AG08395 (cell line): ENCODE measurements at regions not wholly inside any gene's neighbourhood (a gene's known extent, or its start where the extent isn't known, plus 50 kb on each side); places are given as distances from the start of the nearest gene placed in this dataset.

Experiments used
- DNase-seq: peaks from one replicate; pipeline ENCODE4 v3.0.0; 2012; ENCODE audit warnings: mixed read lengths, low spot score

GRCh38 chr18:78150590-78150989 is 829.0 kb upstream of the SALL3 start:
- DNase-seq, result no peak

DNA sequence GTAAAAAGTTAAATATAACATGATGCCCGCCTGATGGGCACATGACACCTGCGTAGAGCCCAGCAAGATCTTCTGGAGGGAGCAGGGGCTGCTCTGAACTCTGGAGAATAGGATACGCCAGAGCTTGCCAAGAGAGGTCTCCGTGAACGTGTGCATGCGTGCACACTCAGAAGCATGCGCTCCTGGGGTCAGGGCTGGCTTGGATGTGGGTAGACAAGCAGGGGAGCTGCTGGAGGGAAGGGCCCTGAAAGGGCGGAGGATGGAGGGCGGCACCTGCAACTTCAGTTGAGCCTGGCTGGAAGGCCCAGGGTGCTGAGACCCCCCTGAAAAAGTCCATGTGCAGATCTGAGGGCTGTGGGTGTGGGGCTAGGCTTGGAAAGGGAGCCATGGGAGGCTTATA is 828.4 kb upstream of the SALL3 start:
- DNase-seq, result no peak

GRCh38 chr18:78151948-78152725 is 827.5 kb upstream of the SALL3 start:
- DNase-seq, result no peak

DNA sequence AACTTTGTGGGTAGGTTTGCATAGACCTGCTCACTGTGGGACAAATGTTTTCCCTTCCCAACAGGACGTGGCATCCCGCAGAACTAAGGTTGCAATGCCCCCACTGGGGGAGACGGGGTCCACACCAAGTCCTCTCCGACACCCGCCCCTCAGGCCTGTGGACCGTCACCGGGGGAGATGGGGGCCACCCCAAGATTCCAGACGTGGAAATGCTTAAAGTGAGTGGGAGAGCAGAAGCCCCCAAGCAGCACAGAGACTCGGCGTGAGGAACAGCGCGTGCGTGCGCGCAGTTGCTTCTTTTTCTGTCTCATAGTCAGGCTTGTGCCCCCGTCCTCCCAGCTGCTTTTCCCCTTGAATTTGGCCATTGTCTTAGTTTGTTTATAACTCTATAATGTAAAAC is 826.3 kb upstream of the SALL3 start:
- DNase-seq, result no peak

GRCh38 chr18:78154444-78154843 is 825.2 kb upstream of the SALL3 start:
- no peak for DNase-seq

GRCh38 chr18:78154853-78155252 is 824.8 kb upstream of the SALL3 start:
- DNase-seq, result no peak

- DNase-seq, result no peak
Observed at GRCh38 chr18:78156466-78156865, 823.2 kb upstream of the SALL3 start.

GRCh38 chr18:78158943-78159342 is 820.7 kb upstream of the SALL3 start:
- no peak for DNase-seq

DNA sequence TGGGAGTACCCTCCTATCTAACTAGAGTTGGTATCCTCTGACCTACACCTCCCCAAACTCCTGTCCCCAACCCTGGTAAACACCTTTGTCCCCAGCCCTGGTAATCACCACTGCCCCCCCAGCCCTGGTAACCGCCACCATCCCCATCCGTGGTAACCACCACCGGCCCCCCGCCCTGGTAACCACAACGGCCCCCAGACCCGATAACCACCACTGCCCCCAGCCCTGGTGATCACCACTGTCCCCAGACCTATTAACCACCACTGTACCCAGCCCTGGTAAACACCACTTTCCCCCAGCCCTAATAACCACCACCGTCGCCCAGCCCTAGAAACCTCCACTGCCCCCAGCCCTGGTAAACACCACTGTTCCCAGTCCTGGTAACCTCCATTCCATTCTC is 820.2 kb upstream of the SALL3 start:
- no peak for DNase-seq

- DNase-seq, result no peak
Observed at GRCh38 chr18:78160961-78161656, 818.5 kb upstream of the SALL3 start.

DNA sequence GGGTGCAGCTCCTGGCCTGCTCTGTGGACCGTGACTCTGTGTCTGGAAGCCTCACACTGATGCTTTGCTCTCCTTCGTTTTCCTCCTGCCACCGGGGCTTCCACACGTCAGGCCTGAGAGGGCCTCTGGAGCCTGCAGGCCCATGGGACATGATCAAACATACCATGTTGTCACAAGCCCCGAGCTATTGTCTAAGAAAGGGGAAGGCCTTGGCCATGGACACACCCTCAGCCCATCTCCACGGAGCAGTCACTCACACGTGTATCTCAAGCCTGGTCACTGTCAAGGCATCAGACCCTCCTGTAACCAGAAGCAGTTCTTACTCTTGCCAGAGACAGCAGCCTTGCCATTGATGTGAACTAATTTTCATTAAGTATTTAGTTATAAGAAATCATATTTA is 814.1 kb upstream of the SALL3 start:
- no peak for DNase-seq

- no peak for DNase-seq
Observed at GRCh38 chr18:78168526-78168925, 811.1 kb upstream of the SALL3 start.

DNA sequence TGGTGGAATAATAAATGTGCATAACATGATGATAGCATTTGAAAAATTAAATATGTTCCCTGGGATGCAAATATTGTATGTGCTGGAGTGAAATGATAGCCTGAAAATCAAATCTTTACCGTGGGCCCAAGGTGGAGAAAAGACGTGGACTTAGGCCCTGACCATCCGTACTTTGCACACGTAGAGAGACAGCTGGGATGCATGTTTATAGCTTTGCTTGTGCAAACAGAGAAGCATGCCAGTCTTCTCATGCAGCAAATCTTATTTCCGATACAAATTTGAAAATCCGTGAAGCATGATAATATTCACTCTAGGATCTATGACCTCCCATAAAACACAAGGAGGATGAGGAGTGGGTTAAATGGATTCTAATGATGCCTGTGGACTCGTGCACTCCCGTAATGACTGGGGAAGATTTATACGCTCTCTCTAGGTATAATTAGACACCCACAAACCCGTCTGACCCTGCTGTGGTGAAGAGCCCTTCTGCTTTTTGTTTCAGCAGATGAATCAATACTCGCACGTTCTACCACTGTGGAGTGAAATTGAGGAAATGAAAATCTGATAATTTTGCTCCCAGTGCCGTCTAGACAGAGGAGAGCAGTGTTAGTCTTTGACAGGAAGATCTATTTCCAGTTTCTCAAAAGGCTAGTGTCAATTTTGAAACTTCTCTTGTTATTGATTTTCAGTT is 810.3 kb upstream of the SALL3 start:
- no peak for DNase-seq

GRCh38 chr18:78171954-78172353 is 807.7 kb upstream of the SALL3 start:
- DNase-seq, result no peak

DNA sequence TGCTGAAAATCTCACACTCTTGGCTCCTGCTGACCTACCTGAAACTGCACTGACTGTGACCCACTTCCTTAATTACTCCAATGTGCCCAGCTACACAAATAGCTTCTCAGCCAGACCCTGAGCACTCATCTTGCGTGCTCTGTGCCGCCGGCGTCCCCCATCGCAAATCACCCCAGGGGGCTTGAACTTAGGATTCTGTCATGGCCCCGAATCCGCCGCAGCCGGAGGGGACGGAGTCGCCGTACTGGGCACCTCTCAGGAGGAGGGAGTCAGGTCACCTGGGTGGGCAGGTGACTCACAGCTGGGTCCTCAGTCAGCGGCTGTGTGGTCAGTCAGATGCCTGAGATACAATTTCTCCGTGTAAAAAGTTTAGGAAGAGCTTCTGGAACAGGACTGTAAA is 804.9 kb upstream of the SALL3 start:
- no peak for DNase-seq

- no peak for DNase-seq
Observed at GRCh38 chr18:78178812-78179211, 800.8 kb upstream of the SALL3 start.

GRCh38 chr18:78180741-78181140 is 798.9 kb upstream of the SALL3 start:
- no peak for DNase-seq

- DNase-seq, result no peak
Observed at GRCh38 chr18:78183815-78184214, 795.8 kb upstream of the SALL3 start.

GRCh38 chr18:78191276-78191675 is 788.3 kb upstream of the SALL3 start:
- no peak for DNase-seq

- DNase-seq, result no peak
Observed at GRCh38 chr18:78192054-78192453, 787.6 kb upstream of the SALL3 start.

DNA sequence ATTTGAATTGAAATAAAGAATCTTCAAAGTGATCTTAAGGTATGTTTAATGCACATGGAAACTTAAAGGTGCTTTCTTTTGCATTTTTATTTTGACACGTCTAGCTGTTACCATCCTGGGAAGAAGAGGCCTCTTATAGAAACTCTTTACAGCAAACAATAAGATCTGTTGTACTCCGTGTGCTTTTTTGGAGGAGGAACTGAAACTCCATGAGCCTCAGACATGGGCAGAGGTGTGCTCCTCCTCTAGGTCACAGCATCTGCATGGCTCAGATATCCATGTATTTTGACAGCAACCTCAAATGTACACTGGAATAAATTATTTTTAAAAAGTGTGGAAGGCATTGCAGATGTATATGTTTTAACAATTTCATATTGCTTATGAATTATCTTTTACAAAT is 783.3 kb upstream of the SALL3 start:
- DNase-seq, result no peak

- no peak for DNase-seq
Observed at GRCh38 chr18:78199002-78199401, 780.6 kb upstream of the SALL3 start.

DNA sequence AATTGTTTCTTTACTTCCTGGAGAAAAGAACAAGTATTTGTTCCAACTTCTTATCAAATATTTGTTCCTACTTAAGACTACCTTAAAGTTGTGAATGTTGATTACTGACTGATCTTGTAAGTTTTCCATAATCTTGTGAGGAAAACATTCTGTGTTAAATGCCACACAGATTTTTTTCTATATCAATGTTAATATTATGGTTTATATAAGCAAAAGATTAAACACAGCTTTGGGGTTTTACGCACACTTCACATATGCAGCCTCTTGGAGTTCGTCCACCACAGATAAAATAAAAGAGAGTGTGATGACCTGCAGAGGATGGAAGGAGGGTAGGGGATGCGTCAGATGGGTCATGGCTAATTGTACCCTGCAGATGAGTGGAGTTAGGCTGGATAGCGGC is 780.0 kb upstream of the SALL3 start:
- no peak for DNase-seq
